H1 (cell line): ENCODE measurements at regions not wholly inside any gene's neighbourhood (a gene's known extent, or its start where the extent isn't known, plus 50 kb on each side); places are given as distances from the start of the nearest gene placed in this dataset.

Experiments
- CTCF ChIA-PET: fragments of 300-600 bp; sonication (Branson Sonifier 250); formaldehyde crosslinking; loops from one replicate; lab custom pipeline; 2021; ENCODE audit not compliant: partially characterized antibody; lab: Charles Lee
- POLR2A ChIA-PET: fragments of 300-600 bp; sonication (Branson Sonifier 250); formaldehyde crosslinking; loops from one replicate; lab custom pipeline; 2021; ENCODE audit warnings: inconsistent platforms; ENCODE audit not compliant: partially characterized antibody; lab: Charles Lee
- DNase-seq, 2 experiments: peaks; one replicate each; pipeline versions ENCODE4 v3.0.0 to v3.0.0-alpha.2; 2010 to 2022; ENCODE audit warnings: low spot score in 2 of 2, low read depth in 1 of 2, mixed read lengths in 1 of 2
- FAIRE-seq: peaks from 2 replicates; lab custom pipeline; 2011; peaks lifted over from hg19 to GRCh38; lab: Jason Lieb, UNC
- H2AFZ ChIP-seq: 2 replicates; pipeline ENCODE4 v1.8.1; 2012; ENCODE audit warnings: low read length, inconsistent platforms
- H2AK5ac ChIP-seq: 2 replicates; pipeline ENCODE4 v1.6.1; 2013; ENCODE audit warnings: low read depth, low read length
- H2BK120ac ChIP-seq: replicated peaks from 2 replicates; pipeline ENCODE3; 2013; ENCODE audit warnings: low read depth, low read length, inconsistent platforms
- H2BK12ac ChIP-seq: 2 replicates; pipeline ENCODE4 v1.6.1; 2013; ENCODE audit warnings: low read depth, low read length
- H2BK15ac ChIP-seq: 2 replicates; pipeline ENCODE4 v1.6.1; 2013; ENCODE audit warnings: low read length
- H2BK20ac ChIP-seq: 2 replicates; pipeline ENCODE4 v1.6.1; 2013; ENCODE audit warnings: low read length
- H2BK5ac ChIP-seq: 2 replicates; pipeline ENCODE4 v1.6.1; 2013; ENCODE audit warnings: low read depth, low read length
- H3K14ac ChIP-seq: 2 replicates; pipeline ENCODE4 v1.6.1; 2013; ENCODE audit warnings: inconsistent platforms; ENCODE audit not compliant: insufficient read length
- H3K18ac ChIP-seq: 2 replicates; pipeline ENCODE4 v1.6.1; 2013; ENCODE audit warnings: low read length; ENCODE audit errors: extremely low read depth
- H3K23ac ChIP-seq: 2 replicates; pipeline ENCODE4 v1.6.1; 2013; ENCODE audit warnings: inconsistent platforms; ENCODE audit not compliant: insufficient read length
- H3K23me2 ChIP-seq: 2 replicates; pipeline ENCODE4 v1.6.1; 2013; ENCODE audit warnings: low read depth, low read length
- H3K27ac ChIP-seq: 2 replicates; pipeline ENCODE4 v1.6.1; 2011; ENCODE audit warnings: low read depth, low read length, inconsistent platforms
- H3K27me3 ChIP-seq, 4 experiments: replicated peaks in 1 of 4; 1 replicate in 1 of 4; 2 replicates in 3 of 4; pipeline versions ENCODE4 v1.6.1 to v1.8.1; 2011 to 2013; ENCODE audit warnings: low read length in 3 of 4, mild to moderate bottlenecking in 3 of 4, inconsistent platforms in 2 of 4, mixed read lengths in 2 of 4, moderate library complexity in 1 of 4; ENCODE audit not compliant: control insufficient read depth in 3 of 4, insufficient read depth in 3 of 4; ENCODE audit errors: extremely low read depth in 1 of 4
- H3K36me3 ChIP-seq, 4 experiments: 2 replicates each; pipeline versions ENCODE4 v1.6.1 to v1.8.1; 2011 to 2013; ENCODE audit warnings: mild to moderate bottlenecking in 4 of 4, low read length in 3 of 4, moderate library complexity in 2 of 4, control low read depth in 1 of 4, inconsistent platforms in 1 of 4; ENCODE audit not compliant: insufficient read depth in 4 of 4, control insufficient read depth in 2 of 4
- H3K4ac ChIP-seq: replicated peaks from 2 replicates; pipeline ENCODE3; 2013; ENCODE audit warnings: low read length, low read depth, mixed read lengths, inconsistent platforms; ENCODE audit not compliant: insufficient read length
- H3K4me1 ChIP-seq, 4 experiments: replicated peaks in 1 of 4; 1 replicate in 1 of 4; 2 replicates in 3 of 4; pipeline versions ENCODE4 v1.6.1 to v1.8.1; 2011 to 2013; ENCODE audit warnings: low read length in 3 of 4, inconsistent platforms in 2 of 4, mixed read lengths in 1 of 4; ENCODE audit not compliant: insufficient read depth in 4 of 4, control insufficient read depth in 3 of 4
- H3K4me2 ChIP-seq, 2 experiments: 2 replicates each; pipeline versions ENCODE4 v1.6.1 to v1.8.1; 2011 to 2013; ENCODE audit warnings: low read depth in 2 of 2, low read length in 2 of 2, control low read depth in 1 of 2, inconsistent platforms in 1 of 2, mild to moderate bottlenecking in 1 of 2; ENCODE audit not compliant: insufficient read depth in 1 of 2
- H3K4me3 ChIP-seq, 4 experiments: fragments of 200-600, 300-600 bp in 1 of 4; sonication (generic), shearing (Covaris generic), sonication (Bioruptor Twin) in 1 of 4; 2 replicates each; pipeline versions ENCODE4 v1.5.1 to v1.8.1; 2011 to 2016; ENCODE audit warnings: low read length in 4 of 4, low read depth in 3 of 4, control low read depth in 2 of 4, inconsistent platforms in 2 of 4, mild to moderate bottlenecking in 2 of 4, mixed read lengths in 1 of 4, moderate library complexity in 1 of 4; ENCODE audit not compliant: insufficient read depth in 2 of 4; ENCODE audit errors: extremely low read depth in 1 of 4
- H3K56ac ChIP-seq: replicated peaks from 2 replicates; pipeline ENCODE3; 2013; ENCODE audit warnings: low read depth, mild to moderate bottlenecking, mixed read lengths, low read length, inconsistent platforms; ENCODE audit not compliant: insufficient read length
- H3K79me1 ChIP-seq: 2 replicates; pipeline ENCODE4 v1.6.1; 2013; ENCODE audit warnings: low read depth, low read length, control low read depth
- H3K79me2 ChIP-seq, 2 experiments: 2 replicates each; pipeline versions ENCODE4 v1.6.1 to v1.8.1; 2012 to 2013; ENCODE audit warnings: low read length in 2 of 2, mild to moderate bottlenecking in 2 of 2, inconsistent platforms in 1 of 2; ENCODE audit not compliant: insufficient read depth in 2 of 2, control insufficient read depth in 1 of 2
- H3K9ac ChIP-seq, 4 experiments: replicated peaks in 1 of 4; 1 replicate in 1 of 4; 2 replicates in 3 of 4; pipeline versions ENCODE4 v1.6.1 to v1.8.1; 2011 to 2013; ENCODE audit warnings: low read depth in 3 of 4, low read length in 3 of 4, control low read depth in 2 of 4, mild to moderate bottlenecking in 2 of 4, moderate library complexity in 2 of 4, inconsistent platforms in 1 of 4; ENCODE audit errors: extremely low read depth in 1 of 4
- H3K9me3 ChIP-seq, 2 experiments: 2 replicates each; pipeline versions ENCODE4 v1.6.1 to v1.8.1; 2012 to 2013; ENCODE audit warnings: mild to moderate bottlenecking in 2 of 2, moderate library complexity in 2 of 2, control low read depth in 1 of 2, inconsistent platforms in 1 of 2, low read depth in 1 of 2, low read length in 1 of 2, mixed read lengths in 1 of 2; ENCODE audit not compliant: insufficient read depth in 2 of 2
- H4K20me1 ChIP-seq, 2 experiments: replicated peaks in 1 of 2; 2 replicates each; pipeline versions ENCODE3 to v1.8.1; 2011 to 2013; ENCODE audit warnings: inconsistent platforms in 2 of 2, low read length in 2 of 2, mild to moderate bottlenecking in 1 of 2; ENCODE audit not compliant: insufficient read depth in 2 of 2, control insufficient read depth in 1 of 2
- H4K5ac ChIP-seq: 2 replicates; pipeline ENCODE4 v1.6.1; 2013; ENCODE audit warnings: low read length, low read depth, mixed read lengths, inconsistent platforms; ENCODE audit not compliant: insufficient read length
- H4K8ac ChIP-seq: 2 replicates; pipeline ENCODE4 v1.8.0; 2013; ENCODE audit warnings: mild to moderate bottlenecking, moderate library complexity, low read length, inconsistent platforms; ENCODE audit not compliant: insufficient read depth; ENCODE audit errors: extremely low read depth
- H4K91ac ChIP-seq: replicated peaks from 2 replicates; pipeline ENCODE3; 2013; ENCODE audit warnings: low read length, mixed read lengths, inconsistent platforms; ENCODE audit not compliant: insufficient read length
- CHD1 ChIP-seq: IDR thresholded peaks from 2 replicates; pipeline ENCODE4 v1.6.1; 2012; ENCODE audit warnings: low read depth, low read length, improper control_type of control experiment
- FOSL1 ChIP-seq: IDR thresholded peaks from 2 replicates; pipeline ENCODE4 v1.6.1; 2011; ENCODE audit warnings: mild to moderate bottlenecking, low read depth, low read length, moderate library complexity; ENCODE audit not compliant: insufficient read depth
- GABPA ChIP-seq: IDR thresholded peaks from 2 replicates; pipeline ENCODE4 v1.6.1; 2011; ENCODE audit warnings: mild to moderate bottlenecking, low read length, moderate library complexity, borderline replicate concordance; ENCODE audit not compliant: insufficient read depth
- GTF2F1 ChIP-seq: IDR thresholded peaks from 2 replicates; pipeline ENCODE4 v1.6.1; 2012; ENCODE audit warnings: low read depth, low read length, improper control_type of control experiment, borderline replicate concordance
- NANOG ChIP-seq: IDR thresholded peaks from 2 replicates; pipeline ENCODE4 v1.6.1; 2011; ENCODE audit warnings: low read length, low read depth, mild to moderate bottlenecking, inconsistent platforms; ENCODE audit not compliant: insufficient read depth, poor library complexity, severe bottlenecking
- SIN3A ChIP-seq, 2 experiments: IDR thresholded peaks in 1 of 2; conservative IDR thresholded peaks in 1 of 2; 2 replicates each; pipeline ENCODE4 v1.6.1; 2011 to 2012; ENCODE audit warnings: low read length in 2 of 2, improper control_type of control experiment in 1 of 2, low read depth in 1 of 2, mild to moderate bottlenecking in 1 of 2
- SIRT6 ChIP-seq: IDR thresholded peaks from one replicate; pipeline ENCODE4 v1.7.1; 2012; ENCODE audit warnings: low read length, inconsistent platforms
- TEAD4 ChIP-seq: IDR thresholded peaks from 2 replicates; pipeline ENCODE4 v1.6.1; 2012; ENCODE audit warnings: low read depth, low read length, inconsistent platforms, mixed read lengths
- ZNF274 ChIP-seq: IDR thresholded peaks from 2 replicates; pipeline ENCODE4 v1.7.0; 2012; ENCODE audit warnings: low read length, borderline replicate concordance; ENCODE audit errors: extremely low read depth
- WGBS, 2 experiments: shearing (Covaris generic) in 1 of 2; methylation state at CpG; one replicate each; pipeline versions ENCODE4 v1.1.6 to v1.1.7; 2013 to 2015; ENCODE audit warnings: low lambda C conversion rate in 2 of 2, mixed read lengths in 2 of 2, inconsistent platforms in 1 of 2, low coverage in 1 of 2, missing lambda C conversion rate in 1 of 2; ENCODE audit not compliant: insufficient replicate concordance in 2 of 2, insufficient coverage in 1 of 2, insufficient read length in 1 of 2; ENCODE audit errors: extremely low coverage in 1 of 2, missing lambda C conversion rate in 1 of 2; 5-methylcytosine and 5-hydroxymethylcytosine counted together

GRCh38 chr11:20311444-20311843 is 52.1 kb upstream of the HTATIP2 start:
- DNase-seq (no peak), FAIRE-seq (no peak)
- ChIA-PET POLR2A (no interaction called here), CTCF (interaction anchor here (1.9 kb wide), 1 partner anchor 41 kb away, joined by 5 read pairs; no protein-coding TSS in a partner anchor)
- H3K79me2 ChIP-seq: no peaks in the 10 kb centered on the region
- H3K79me1 ChIP-seq: no peaks in the 10 kb centered on the region
- no peak overlapping the region for H2BK5ac ChIP-seq
- H3K14ac ChIP-seq: no peak overlapping the region
- H3K36me3 ChIP-seq: no peaks in the 10 kb centered on the region
- H4K91ac ChIP-seq: no peak overlapping the region
- H3K9me3 ChIP-seq: no peaks in the 10 kb centered on the region
- no peak overlapping the region for H2BK120ac ChIP-seq
- H2BK20ac ChIP-seq: no peak overlapping the region
- H2AFZ ChIP-seq: no peak overlapping the region
- TF ChIP-seq SIN3A (conservative IDR thresholded peaks at IDR 0.05 in 1 of 2, IDR thresholded peaks at IDR 0.05 in 1 of 2; ENCODE audit: low read depth in 1 of 2, low read length in 2 of 2): no peak
- TF ChIP-seq FOSL1: no peak
- no peak for TF ChIP-seq ZNF274
- no peak for TF ChIP-seq TEAD4
- TF ChIP-seq GTF2F1: no peak
- no peak for TF ChIP-seq GABPA
- no peak for TF ChIP-seq SIRT6
- TF ChIP-seq CHD1: no peak
- no peak for TF ChIP-seq NANOG
- H3K56ac ChIP-seq: no peak overlapping the region
- H2BK12ac ChIP-seq: no peak overlapping the region
- no peak overlapping the region for H2AK5ac ChIP-seq
- no peaks in the 10 kb centered on the region for H3K4me1 ChIP-seq
- H2BK15ac ChIP-seq: no peak overlapping the region
- no peak overlapping the region for H3K23ac ChIP-seq
- no peak overlapping the region for H3K18ac ChIP-seq
- H4K8ac ChIP-seq: no peak overlapping the region
- H4K20me1 ChIP-seq: no peaks in the 10 kb centered on the region
- no peak overlapping the region for H3K4ac ChIP-seq
- WGBS, 2 experiments: 90% methylated on average over 5 of the region's 5 CpGs; no CpG with 5 or more reads in 1 of the 2 experiments
- no peak overlapping the region for H3K4me2 ChIP-seq
- no peak overlapping the region for H3K9ac ChIP-seq
- H3K27me3 ChIP-seq: no peaks in the 10 kb centered on the region
- H3K4me3 ChIP-seq: no peak overlapping the region
- H3K27ac ChIP-seq: no peak overlapping the region
- no peak overlapping the region for H4K5ac ChIP-seq
- no peaks in the 10 kb centered on the region for H3K23me2 ChIP-seq
